Astrocyte (in vitro differentiated cells and primary cell): ENCODE measurements at regions not wholly inside any gene's neighbourhood (a gene's known extent, or its start where the extent isn't known, plus 50 kb on each side); places are given as distances from the start of the nearest gene placed in this dataset.

ENCODE experiments used
- DNase-seq: peaks from one replicate; pipeline ENCODE4 v3.0.0-alpha.2; 2010; ENCODE audit warnings: low read depth
- FAIRE-seq: peaks from 2 replicates; lab custom pipeline; 2011; peaks lifted over from hg19 to GRCh38; lab: Jason Lieb, UNC
- H2AFZ ChIP-seq: 2 replicates; pipeline ENCODE4 v1.6.0; 2012; ENCODE audit warnings: low read depth, low read length, inconsistent platforms
- H3K27ac ChIP-seq: 2 replicates; pipeline ENCODE4 v1.5.1; 2011; ENCODE audit warnings: low read depth, low read length, inconsistent platforms
- H3K27me3 ChIP-seq: 2 replicates; pipeline ENCODE4 v1.6.0; 2011; ENCODE audit warnings: low read length, inconsistent platforms; ENCODE audit not compliant: insufficient read depth
- H3K36me3 ChIP-seq: 2 replicates; pipeline ENCODE4 v1.5.1; 2011; ENCODE audit warnings: low read length, inconsistent platforms; ENCODE audit not compliant: insufficient read depth
- H3K4me1 ChIP-seq: 2 replicates; pipeline ENCODE4 v1.5.1; 2011; ENCODE audit warnings: low read length, inconsistent platforms; ENCODE audit not compliant: insufficient read depth
- H3K4me2 ChIP-seq: 2 replicates; pipeline ENCODE4 v1.6.0; 2012; ENCODE audit warnings: low read length, inconsistent platforms
- H3K4me3 ChIP-seq: 2 replicates; pipeline ENCODE4 v1.5.1; 2011; ENCODE audit warnings: low read depth, mild to moderate bottlenecking, low read length, inconsistent platforms; ENCODE audit not compliant: insufficient read depth
- H3K79me2 ChIP-seq: 2 replicates; pipeline ENCODE4 v1.6.0; 2012; ENCODE audit warnings: mild to moderate bottlenecking, low read length, inconsistent platforms; ENCODE audit not compliant: insufficient read depth
- H3K9ac ChIP-seq: 2 replicates; pipeline ENCODE4 v1.6.0; 2012; ENCODE audit warnings: mild to moderate bottlenecking, low read length, inconsistent platforms
- H3K9me3 ChIP-seq: 2 replicates; pipeline ENCODE4 v1.5.1; 2012; ENCODE audit warnings: low read depth, mild to moderate bottlenecking, low read length, inconsistent platforms; ENCODE audit not compliant: insufficient read depth
- H4K20me1 ChIP-seq: 2 replicates; pipeline ENCODE4 v1.6.0; 2012; ENCODE audit warnings: low read length, inconsistent platforms; ENCODE audit not compliant: insufficient read depth
- H3K27ac Mint-ChIP-seq: one replicate; pipeline ENCODE4 v1.8.0; 2021; ENCODE audit warnings: mild to moderate bottlenecking, mixed read lengths; ENCODE audit not compliant: unreplicated experiment
- H3K27me3 Mint-ChIP-seq: one replicate; pipeline ENCODE4 v1.8.0; 2021; ENCODE audit warnings: low read depth, mixed read lengths; ENCODE audit not compliant: unreplicated experiment
- H3K36me3 Mint-ChIP-seq: one replicate; pipeline ENCODE4 v1.8.0; 2021; ENCODE audit warnings: low read depth, mixed read lengths; ENCODE audit not compliant: unreplicated experiment
- H3K4me1 Mint-ChIP-seq: one replicate; pipeline ENCODE4 v1.8.0; 2021; ENCODE audit warnings: low read depth, mixed read lengths; ENCODE audit not compliant: unreplicated experiment
- H3K4me3 Mint-ChIP-seq: one replicate; pipeline ENCODE4 v1.8.0; 2021; ENCODE audit warnings: mild to moderate bottlenecking, moderate library complexity, mixed read lengths; ENCODE audit not compliant: unreplicated experiment
- H3K9me3 Mint-ChIP-seq: one replicate; pipeline ENCODE4 v1.8.0; 2021; ENCODE audit warnings: mild to moderate bottlenecking, mixed read lengths; ENCODE audit not compliant: unreplicated experiment
- CTCF ChIP-seq: IDR thresholded peaks from 2 replicates; pipeline ENCODE4 v1.5.1; 2011; ENCODE audit warnings: low read depth, mild to moderate bottlenecking, inconsistent platforms, low read length, moderate library complexity; ENCODE audit not compliant: insufficient read depth
- EZH2 ChIP-seq: IDR thresholded peaks from 2 replicates; pipeline ENCODE4 v1.6.1; 2012; ENCODE audit warnings: mild to moderate bottlenecking, low read length, inconsistent platforms; ENCODE audit not compliant: insufficient read depth

GRCh38 chr14:84080944-84081343 is 1449.0 kb upstream of the FLRT2 start:
- no peak for FAIRE-seq

GRCh38 chr14:84084056-84084630 is 1445.8 kb upstream of the FLRT2 start:
- no peak overlapping the region for H3K27ac ChIP-seq
- no peak overlapping the region for H3K4me3 ChIP-seq
- no peaks in the 10 kb centered on the region for H4K20me1 ChIP-seq
- no peak overlapping the region for H3K9ac ChIP-seq
- Mint-ChIP-seq H3K4me1 (no peaks in the 10 kb centered on the region), H3K27me3 (no peaks in the 10 kb centered on the region), H3K9me3 (no peaks in the 10 kb centered on the region), H3K27ac (no peak overlapping the region), H3K36me3 (no peaks in the 10 kb centered on the region), H3K4me3 (no peak overlapping the region)
- H3K4me1 ChIP-seq: no peaks in the 10 kb centered on the region
- FAIRE-seq (no peak), DNase-seq (no peak)
- H2AFZ ChIP-seq: no peak overlapping the region
- TF ChIP-seq EZH2 (no peak), CTCF (no peak)
- no peaks in the 10 kb centered on the region for H3K79me2 ChIP-seq
- H3K4me2 ChIP-seq: no peak overlapping the region
- no peaks in the 10 kb centered on the region for H3K36me3 ChIP-seq
- H3K27me3 ChIP-seq: no peaks in the 10 kb centered on the region
- peaks cover 2% of the 10 kb centered on the region for H3K9me3 ChIP-seq

More at GRCh38 chr14:84080944-84081343, 1449.0 kb upstream of the FLRT2 start:
- Histone ChIP-seq H3K27ac (no peak overlapping the region), H3K9ac (no peak overlapping the region), H4K20me1 (no peaks in the 10 kb centered on the region), H3K27me3 (no peaks in the 10 kb centered on the region), H3K79me2 (no peaks in the 10 kb centered on the region), H3K36me3 (no peaks in the 10 kb centered on the region), H3K4me1 (no peaks in the 10 kb centered on the region), H2AFZ (no peak overlapping the region), H3K4me3 (no peak overlapping the region), H3K4me2 (no peak overlapping the region), H3K9me3 (peaks cover 1% of the 10 kb centered on the region)
- Mint-ChIP-seq H3K27ac (no peak overlapping the region), H3K36me3 (no peaks in the 10 kb centered on the region), H3K9me3 (no peaks in the 10 kb centered on the region), H3K4me1 (no peaks in the 10 kb centered on the region), H3K4me3 (no peak overlapping the region), H3K27me3 (no peaks in the 10 kb centered on the region)
- no peak for TF ChIP-seq EZH2
- no peak for TF ChIP-seq CTCF
- no peak for DNase-seq

DNA sequence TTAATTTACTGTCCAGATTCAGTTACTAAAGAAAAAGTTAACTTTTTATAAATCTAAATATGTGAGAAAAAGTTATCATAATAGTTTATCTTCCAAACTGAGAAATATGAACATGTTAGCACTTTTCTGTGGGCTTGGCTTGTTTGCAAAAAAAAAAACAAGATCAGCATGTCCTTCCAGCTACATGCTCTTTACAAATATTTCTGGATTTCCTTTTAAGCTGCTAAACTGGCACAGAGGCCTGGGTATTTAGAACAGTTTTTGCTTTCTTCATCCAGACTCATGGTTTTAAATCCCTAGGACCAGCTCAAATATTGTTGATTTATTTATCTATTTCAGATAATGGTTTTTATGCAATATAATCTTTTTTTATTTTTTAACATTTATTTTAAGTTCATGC is 1444.5 kb upstream of the FLRT2 start:
- Histone ChIP-seq H3K36me3 (no peaks in the 10 kb centered on the region), H3K9me3 (peaks cover 2% of the 10 kb centered on the region), H2AFZ (no peak overlapping the region), H3K9ac (no peak overlapping the region), H3K4me2 (no peak overlapping the region), H3K4me1 (no peaks in the 10 kb centered on the region), H3K27ac (no peak overlapping the region), H3K79me2 (no peaks in the 10 kb centered on the region), H3K27me3 (no peaks in the 10 kb centered on the region), H4K20me1 (no peaks in the 10 kb centered on the region), H3K4me3 (no peak overlapping the region)
- Mint-ChIP-seq H3K4me1 (no peaks in the 10 kb centered on the region), H3K27ac (no peak overlapping the region), H3K4me3 (no peak overlapping the region), H3K36me3 (no peaks in the 10 kb centered on the region), H3K9me3 (no peaks in the 10 kb centered on the region), H3K27me3 (no peaks in the 10 kb centered on the region)
- FAIRE-seq (no peak), DNase-seq (no peak)
- no peak for TF ChIP-seq EZH2
- TF ChIP-seq CTCF: no peak
